Dedifferentiated amniotic fluid mesenchymal stem cell (primary cell): ENCODE measurements at regions not wholly inside any gene's neighbourhood (a gene's known extent, or its start where the extent isn't known, plus 50 kb on each side); places are given as distances from the start of the nearest gene placed in this dataset.

ENCODE experiments used
- DNase-seq: peaks from one replicate; pipeline ENCODE4 v3.0.0-alpha.2; 2016; ENCODE audit errors: extremely low spot score

DNA sequence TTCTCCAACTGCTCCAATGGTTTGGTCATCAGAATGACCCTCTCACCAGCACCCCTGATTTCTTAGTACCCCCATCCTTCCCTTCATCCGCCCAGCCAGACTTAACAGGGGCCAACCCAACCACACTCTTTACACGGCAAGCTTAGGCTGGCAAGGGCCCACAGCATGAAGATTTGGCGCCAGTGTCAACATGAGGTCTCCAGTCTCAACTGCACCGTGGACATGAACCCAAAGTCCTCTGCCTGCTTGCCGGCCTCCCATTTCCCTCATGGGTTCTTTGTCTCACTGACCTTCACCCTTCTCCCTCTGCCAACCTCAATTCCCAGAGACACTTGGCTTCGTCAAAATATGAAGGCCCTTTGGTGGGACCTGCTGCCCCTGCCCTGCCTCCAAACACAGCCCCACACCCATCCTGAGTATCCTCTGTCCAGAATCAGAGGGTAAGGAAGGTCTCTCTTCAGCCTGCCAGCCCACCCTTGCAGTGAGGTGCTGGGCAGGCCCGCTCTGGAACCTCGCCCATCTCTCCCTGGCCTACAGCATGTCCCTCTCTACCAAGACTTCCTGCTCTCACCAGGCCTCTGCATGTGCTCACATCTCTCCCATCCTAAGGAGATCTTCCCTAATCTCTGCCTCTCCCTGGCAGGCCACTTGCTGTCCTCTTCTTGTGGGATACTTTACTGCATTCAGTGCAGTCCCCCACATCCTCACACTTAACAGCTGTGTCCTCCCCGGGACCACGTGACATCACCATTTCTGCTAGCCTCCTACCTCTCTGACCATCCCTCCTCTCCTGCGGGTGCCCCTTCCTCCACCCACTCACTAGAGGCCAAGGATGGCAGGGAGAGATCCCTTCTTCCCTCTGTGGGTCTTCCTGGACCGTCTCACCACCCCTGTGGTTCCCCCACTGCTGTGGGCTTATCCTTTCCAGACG is 91.7 kb upstream of the ZMIZ1 start:
- DNase-seq: no peak

DNA sequence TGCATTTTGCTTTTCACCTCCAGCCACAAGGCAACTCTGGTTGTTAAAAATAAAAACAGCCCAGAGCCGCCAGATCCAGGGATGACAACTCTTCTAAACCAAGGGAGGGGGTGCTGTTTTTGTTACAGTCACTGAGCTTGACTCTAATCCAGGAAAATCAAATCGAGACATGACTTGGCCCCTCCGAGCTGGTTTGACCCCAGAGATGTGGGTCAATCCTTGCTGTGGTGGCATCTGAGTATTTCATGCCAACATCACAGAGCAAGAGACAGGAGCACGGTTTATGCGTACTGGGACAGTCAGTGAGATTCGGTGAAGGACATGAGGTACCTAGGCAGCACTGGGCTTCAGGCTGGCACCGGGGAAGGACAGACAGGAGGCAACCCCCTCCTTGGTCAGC is 88.8 kb upstream of the ZMIZ1 start:
- DNase-seq: no peak

DNA sequence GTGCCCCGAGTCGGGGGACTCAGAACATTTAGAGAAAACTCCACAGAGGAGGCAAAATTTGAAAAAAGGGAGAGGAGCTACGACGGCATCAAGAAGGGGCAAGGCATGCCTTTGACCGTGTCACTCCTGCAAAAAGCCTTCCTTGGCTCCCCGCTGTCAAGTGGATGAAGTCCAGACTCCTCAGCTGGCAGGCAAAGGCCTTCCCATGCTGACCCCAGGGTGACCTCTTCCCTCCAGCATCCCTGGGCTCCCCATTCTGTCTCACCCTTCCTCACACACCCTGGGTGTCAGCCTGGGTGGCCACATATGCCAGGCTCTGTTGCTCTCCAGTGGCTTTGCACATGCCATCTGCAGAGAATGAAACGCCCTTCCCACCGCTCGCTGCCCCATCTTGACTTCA is 88.4 kb upstream of the ZMIZ1 start:
- no peak for DNase-seq

DNA sequence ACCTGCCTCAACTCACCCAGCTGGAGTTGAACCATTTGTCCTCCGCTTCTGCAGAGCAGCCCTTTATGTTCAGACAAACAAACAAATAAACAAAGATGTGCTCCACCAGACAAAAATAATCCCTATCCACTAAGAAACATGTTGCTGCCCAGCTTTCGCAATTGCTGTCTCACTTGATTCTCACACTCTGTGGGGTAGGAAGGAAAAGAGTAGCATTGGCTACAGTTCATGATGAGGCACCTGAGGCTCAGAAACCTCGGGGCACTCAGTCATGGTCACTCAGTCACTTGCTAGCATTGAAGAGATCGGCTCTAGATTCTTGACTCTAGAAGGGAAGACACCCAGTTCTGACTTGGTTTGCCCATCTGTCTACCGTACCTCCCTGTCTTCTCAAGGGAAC is 88.0 kb upstream of the ZMIZ1 start:
- DNase-seq: no peak

DNA sequence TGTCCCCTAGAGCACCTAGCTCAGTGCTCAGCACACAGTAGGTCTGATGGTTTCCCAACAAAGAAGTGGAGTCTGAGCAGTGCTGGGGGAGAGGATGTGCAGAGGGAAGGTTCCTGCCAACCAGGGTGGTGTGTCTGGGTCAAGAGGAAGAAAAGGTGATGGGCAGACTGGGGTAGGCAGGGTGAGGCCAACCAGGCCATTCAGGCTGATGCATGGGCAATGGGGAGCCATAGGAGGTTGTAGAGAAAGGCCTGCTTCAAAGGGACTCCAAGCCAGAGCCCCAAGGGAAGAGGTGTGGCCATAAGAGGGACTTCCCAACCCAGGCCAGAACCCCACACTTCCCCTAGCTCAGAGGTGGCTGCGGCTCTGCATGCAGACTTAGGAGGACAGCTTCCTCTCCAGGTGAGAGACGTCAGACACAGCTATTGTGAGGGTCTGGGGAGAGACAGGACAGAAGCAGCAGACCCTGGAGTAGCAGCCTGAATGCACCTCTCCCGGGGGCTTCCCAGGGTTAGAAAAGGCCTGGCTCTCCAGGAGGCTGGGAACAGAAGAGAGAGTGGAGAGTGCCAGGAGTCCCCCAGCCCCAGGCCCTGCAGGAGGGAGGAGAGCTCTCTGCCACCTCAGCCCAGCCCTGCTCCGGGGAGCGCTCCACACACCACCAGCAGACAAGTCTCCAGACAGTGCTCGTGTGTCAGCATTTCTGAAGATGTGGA is 87.4 kb upstream of the ZMIZ1 start:
- no peak for DNase-seq

DNA sequence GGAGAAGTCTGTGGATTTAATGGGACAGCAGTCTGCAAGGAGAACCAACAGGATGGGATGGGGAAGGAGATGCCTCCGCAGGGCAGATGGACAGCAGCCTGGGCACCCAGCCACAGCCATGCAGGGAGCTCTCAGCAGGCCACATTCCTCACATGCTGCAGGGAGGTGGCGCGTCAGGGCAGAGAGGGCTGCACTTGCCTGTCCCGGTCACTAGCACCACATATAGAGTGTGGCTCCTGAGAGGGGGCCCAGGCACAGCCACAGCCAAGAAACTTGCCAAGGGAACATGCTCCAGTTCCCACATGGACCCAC is 86.8 kb upstream of the ZMIZ1 start:
- no peak for DNase-seq

DNA sequence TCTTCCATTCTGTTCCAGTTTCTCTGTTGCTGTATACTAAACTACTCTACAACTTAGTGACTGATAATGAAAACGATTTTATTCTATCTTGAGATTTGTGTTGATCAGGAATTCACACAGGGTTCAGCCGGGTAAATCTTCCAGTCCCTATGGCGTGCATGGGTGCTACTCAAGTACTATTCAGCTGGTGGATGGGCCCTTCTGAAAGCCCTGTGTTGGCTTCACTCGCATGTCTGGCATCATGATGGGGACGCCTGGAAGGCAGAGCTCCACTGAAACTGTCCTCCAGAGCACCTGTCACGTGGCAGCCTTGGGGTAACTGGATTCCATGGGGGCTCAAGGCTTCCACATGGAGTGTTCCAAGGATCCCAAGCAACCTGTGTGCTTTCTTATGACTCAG is 86.0 kb upstream of the ZMIZ1 start:
- DNase-seq: no peak

DNA sequence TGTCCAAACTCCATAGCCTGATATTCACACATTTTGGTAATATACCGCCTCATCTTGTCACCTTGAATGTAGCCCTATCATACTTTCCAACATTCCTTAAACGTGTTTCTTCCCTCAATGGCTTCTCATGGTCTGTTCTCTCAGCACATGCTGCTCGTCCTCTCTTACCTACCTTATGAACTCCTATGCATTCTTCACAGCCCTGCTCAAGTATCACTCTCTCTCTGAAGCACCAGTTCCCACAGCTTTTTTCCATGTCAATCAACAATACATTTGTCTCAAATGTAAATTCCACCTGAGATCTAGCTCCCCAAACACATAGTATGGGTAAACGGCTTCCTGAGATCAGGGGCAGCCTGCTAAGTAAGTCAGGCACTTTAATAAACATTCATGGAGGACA is 85.2 kb upstream of the ZMIZ1 start:
- DNase-seq: no peak

DNA sequence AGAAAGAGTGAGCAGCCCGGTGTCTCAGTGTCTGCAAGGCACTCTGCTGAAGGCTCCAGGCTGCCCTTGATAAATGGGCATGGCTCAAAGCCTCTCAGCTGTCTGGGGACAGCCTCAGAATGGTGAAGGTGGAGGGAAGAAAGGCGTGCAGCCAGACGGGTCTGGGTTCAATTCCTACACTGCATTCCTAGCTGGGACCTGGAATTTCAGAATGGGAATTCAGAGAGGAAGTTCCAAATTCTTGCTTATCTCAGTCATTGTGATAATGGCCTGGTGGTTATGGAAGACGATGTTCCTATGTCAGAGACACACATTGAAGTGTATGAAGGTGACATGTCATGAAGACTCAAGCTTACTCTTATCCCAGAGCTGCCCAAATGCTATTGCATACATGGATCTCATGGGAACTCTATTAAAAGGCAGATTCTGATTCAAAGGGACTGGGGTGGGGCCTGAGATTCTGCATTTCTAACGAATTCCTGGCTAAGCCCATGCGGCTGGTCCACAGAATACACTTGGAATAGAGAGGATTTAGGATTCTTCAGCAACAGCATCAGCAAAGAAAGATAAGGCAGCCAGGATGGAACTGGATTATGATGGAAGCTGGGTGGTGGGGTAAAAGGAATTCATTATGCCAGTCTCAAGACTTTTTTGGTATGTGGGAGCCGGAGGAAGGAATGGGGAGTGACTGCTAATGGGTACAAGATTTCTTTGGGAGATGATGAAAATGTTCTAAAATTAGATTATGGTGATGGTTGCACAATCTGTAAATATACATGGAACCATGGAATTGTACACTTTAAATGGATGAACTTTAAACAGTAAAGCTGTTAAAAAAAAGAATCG is 82.6 kb upstream of the ZMIZ1 start:
- DNase-seq: peak; percentile 67

DNA sequence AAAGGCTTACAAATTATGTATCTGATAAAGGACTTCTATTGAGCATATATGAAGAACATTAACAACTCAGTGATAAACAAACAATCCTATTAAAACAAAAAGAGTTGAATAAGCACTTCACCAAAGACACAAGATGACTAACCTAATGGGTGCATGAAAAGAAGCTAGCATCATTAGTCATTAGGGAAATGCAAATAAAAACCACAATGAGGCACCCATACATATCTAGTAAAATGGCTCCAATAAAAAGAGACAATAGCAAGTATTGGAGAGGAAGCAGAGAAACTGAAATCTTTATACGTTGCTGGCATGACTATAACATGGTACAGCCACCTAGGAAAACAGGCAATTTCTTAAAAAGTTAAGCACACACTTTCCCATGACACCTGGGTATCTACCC is 77.6 kb upstream of the ZMIZ1 start:
- no peak for DNase-seq

DNA sequence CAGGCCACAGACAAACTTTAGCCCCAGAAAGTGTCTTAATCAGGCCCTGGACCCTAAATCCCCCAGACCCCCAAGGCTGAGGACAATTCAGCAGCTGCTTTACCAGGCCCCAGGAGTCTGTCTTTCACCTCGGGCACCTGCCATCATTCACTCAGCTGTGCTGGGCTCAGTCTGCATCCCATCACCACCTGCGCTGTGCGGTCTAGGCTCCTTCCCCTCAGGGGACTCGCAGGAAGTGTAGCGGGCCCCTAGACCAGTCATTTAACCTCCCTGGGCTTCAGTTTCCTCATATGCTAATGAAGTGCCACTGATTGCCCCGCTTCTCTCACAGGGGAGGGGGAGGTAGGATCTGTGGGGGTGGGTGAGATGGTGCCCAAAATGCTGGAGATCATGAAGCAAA is 76.4 kb upstream of the ZMIZ1 start:
- DNase-seq: no peak

DNA sequence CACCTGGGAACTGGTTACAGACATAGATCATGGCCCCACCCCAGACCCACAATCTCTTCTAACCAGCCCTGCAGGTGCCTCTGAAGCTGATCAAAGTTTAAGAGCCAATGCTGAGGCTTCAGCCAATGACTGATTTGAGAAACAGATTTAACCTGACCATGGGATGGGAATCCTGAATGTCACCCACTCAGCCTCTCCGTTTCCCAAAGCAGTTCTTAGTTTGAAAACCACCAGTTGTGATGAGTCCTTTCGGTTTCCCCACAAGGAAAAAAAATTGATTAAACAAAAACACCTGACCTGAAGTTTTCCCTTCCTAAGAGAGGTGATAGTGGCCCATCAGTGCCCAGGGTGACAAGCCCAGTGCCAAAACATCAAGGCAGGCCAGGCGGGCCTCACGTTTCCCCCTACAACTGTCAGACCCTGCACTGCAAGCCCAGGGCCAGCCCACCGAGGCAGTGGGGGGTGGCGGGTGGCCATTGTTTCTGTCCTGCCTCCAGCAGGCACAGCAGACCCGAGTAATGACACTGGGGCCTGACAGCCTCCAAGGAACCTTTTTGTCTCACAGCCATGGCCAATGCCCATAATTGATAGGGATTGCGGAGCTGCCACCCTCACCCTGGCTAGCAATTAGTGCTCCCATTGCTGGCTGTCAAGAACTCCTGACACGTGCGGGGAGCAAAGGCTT is 75.4 kb upstream of the ZMIZ1 start:
- DNase-seq: no peak

DNA sequence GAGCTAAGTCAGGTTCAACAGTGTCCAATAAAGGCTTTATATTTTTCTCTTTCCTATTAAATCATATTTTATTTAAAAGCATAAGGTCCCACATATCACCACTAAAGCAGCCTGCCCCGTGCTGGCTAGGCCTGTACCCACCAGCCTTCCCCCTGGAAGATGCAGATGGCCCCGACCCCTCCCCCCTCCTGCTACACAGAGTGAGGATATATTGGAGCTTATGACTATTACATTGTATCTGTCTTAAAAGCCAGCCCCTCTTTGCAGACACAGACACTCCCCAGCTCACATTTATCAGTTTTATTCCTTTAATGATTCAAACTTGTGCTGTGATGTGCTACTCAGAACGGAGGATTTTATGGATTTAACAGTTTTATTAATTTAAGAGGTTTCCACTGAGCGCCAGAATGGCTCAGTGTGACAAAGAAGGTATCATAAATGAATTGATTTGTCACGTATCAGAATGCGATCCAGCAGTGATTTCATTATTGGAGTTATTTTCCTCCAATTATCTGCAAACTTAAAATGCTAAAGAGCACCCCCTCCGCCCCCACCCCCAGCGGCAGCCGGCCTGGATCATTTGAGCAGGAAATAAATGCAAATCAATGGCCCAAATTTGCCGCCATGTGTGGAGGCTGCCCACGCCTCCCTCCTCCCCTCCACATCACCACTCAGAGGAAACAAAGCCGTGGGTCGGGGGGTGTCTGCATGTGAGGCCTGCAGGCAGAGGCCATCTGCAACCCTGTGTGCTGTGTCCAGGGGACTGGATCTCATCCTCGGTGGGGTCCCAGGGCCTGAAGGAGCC is 72.6 kb upstream of the ZMIZ1 start:
- no peak for DNase-seq

DNA sequence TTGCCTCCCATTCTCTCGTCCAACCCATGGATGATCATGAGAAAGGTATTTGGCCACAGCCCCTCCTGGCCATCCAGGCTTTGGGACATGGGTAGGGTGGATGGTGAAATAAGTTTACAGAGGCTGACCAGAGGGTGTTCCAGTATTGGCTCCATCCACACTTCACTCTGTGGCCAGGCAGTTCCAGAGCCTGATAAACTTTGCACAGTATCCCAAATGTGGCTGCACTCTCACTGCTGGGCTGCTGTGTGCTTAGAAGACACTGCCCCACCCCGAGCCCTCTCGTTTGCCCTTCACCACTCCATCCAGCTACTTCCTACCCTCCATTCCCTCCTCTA is 72.0 kb upstream of the ZMIZ1 start:
- DNase-seq: no peak

DNA sequence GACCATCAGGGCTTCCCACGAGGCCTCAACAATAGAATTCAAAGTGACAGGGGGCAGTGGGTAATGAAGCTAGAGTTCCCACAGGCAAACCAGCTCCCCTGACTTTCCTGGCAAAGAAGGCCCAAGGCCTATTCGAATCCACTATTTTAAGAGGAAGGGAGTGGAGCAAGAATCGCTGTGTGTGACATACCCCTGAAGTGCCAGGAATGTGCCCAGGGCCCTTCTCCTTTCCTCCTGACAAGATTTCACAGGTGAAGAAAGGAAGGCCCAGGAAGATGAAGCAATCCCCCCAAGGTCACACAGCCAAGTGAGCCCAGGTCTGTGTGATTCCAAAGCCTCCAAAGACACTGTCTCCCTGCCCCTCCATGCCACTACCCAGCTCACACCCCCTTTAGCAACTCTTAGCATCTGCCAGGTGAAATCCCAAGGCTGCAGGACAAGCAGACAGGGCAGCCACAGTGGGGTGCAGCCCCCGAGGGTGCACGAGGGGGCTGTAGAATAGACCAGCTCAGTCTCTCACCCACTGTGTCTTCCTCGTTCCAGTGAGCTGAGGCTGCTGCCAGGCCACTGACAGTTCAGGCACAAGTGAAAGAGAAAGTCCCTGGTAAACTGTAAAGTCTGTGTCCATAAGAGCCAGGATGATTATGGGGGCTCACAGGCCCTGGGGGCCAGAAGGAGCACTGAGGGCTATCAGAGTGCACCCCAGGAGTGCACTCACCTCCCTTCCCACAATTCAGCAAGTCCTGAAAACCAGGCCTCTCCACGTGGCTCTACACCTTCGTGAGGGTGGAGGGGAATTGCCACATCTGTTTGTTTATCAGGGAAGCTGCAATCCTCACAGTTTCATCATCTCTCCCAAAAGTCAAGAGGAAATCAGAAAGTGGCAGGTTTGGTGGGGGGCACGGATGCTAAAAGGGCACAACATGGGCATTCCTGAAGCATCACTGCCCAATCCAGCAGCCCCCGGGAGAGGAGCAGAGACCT is 70.8 kb upstream of the ZMIZ1 start:
- DNase-seq: no peak

DNA sequence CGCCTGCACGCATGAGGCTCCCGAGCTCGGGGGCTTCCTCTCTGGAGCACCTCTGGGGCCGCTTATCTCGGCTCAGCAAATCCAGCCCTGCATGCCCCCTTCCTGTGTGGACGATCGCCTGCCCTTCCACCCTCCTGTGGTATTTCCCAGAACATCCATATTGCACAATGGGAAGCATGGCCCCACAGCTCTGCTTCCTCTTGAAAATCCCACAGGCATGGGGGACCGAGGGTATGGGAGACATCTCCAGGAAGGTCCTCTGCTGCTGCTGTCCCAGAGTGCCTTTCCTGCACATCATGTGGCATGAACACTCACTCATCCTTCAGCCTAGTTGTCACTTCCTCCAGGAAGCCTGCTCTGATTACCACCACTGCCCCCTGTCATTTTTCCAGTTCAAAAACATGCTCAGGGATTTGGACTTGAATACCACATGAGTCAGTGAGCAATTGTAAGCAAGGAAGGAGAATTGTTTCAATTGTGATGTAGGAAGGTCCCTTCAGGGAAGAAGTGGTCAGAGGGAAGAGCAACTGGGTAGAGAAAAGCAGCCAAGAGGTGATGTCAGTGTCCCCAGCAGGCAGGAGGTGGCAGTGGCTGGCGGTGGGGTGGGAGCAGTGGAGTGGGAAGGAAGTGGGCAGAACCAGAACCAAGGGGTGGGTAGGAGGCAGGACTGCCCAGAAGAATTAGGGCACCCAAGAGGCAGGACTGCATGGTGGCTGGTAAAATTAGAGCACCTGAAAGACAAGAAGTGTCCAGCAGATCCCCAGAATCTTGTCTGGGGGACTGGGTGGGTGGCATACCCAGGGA is 67.5 kb upstream of the ZMIZ1 start:
- DNase-seq: no peak

DNA sequence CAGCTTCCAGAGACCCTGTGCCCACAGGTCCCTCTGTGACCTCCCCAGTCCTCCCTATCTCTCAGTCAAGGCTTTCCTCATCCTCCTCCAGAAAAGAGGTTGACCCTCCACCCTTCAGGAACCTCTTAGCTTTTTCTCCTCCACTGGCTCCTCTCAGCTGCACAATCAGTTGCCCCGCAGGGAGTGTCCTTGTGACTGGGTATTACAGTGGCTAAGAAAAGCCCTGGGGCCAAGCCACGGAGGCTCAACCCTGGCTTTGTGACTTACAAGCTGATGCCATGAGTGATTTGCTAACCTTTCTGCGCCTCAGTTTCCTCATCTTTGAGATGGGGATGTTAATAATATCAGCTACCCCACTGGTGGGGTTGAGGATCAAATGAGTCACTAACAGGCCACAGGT is 66.4 kb upstream of the ZMIZ1 start:
- no peak for DNase-seq

DNA sequence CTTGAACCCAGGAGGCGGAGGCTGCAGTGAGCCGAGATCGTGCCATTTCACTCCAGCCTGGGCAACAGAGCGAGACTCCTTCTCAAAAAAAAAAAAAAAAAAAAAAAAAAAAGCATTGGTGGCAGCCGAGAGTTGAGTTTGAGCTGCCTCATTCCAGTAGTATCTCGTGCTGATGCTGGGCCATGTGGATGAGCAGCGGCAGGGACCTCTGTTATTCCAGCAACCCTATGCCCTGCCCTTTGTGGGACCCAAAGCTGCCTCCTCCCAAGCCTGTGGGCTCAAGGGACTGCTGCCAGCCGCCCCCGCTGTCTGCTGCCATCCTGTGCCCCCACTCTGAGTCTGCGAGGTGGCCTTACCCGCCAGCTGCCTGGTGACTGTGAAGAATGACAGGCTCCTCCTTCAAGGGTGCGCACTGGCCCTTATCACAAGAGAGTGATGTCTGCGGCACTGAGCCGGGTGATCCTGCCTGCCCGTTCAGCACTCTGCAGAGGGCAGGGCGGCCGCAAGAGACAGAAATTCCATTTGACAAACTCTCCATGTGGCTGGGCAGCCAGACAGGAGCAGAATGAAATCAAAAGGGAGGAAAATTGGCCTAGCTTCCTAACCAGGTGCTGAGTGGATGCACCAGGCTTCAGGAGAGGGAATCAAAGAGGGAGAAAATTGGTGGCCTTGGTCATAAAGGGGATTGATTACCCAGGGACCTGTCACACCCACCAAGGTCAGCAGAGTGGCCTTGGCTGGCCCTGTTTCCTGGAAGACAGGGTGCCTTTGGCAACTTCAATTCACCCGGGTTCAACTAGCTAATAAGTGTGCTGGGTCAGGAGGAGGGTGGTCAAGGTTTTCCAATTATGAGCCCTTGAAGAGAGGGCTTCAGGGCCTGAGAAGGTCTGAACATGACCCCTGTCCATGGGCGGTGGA is 65.3 kb upstream of the ZMIZ1 start:
- no peak for DNase-seq
